Keratinocyte (primary cell): ENCODE measurements at regions not wholly inside any gene's neighbourhood (a gene's known extent, or its start where the extent isn't known, plus 50 kb on each side); places are given as distances from the start of the nearest gene placed in this dataset.

ENCODE experiments used
- EZH2 ChIP-seq: IDR thresholded peaks from one replicate; pipeline ENCODE4 v1.6.1; 2012; ENCODE audit warnings: inconsistent platforms, mild to moderate bottlenecking, low read length, moderate library complexity
- TF ChIP-seq, protein P1 (sequence below), 3 experiments: IDR thresholded peaks in 1 of 3; conservative IDR thresholded peaks in 1 of 3; optimal IDR thresholded peaks in 1 of 3; 2 replicates in 2 of 3; 3 replicates in 1 of 3; pipeline versions ENCODE3 to v1.5.1; 2011; ENCODE audit warnings: low read length in 3 of 3, mild to moderate bottlenecking in 3 of 3, moderate library complexity in 2 of 3, control low read depth in 1 of 3, inconsistent platforms in 1 of 3; ENCODE audit not compliant: insufficient read depth in 2 of 3; ENCODE audit errors: extremely low read depth in 1 of 3

DNA sequence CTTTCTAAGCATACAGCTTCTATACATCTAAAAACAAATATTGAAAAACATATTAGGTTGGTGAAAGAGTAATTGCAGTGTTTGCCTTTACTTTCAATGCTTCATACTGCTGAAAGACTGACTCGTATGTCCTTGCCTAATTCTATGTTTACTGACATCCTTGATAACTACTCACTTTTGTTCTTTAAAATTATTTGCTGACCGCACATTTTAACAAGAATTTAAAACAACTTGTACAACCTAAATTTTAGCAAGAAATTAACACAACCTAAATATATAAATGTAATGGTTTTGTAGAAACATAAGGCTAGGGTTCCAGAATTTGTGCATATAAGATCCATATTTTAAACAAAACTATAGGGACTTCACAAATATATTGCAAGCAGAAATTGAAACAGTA is 640.2 kb upstream of the MMS22L start:
- TF ChIP-seq, protein P1, sequence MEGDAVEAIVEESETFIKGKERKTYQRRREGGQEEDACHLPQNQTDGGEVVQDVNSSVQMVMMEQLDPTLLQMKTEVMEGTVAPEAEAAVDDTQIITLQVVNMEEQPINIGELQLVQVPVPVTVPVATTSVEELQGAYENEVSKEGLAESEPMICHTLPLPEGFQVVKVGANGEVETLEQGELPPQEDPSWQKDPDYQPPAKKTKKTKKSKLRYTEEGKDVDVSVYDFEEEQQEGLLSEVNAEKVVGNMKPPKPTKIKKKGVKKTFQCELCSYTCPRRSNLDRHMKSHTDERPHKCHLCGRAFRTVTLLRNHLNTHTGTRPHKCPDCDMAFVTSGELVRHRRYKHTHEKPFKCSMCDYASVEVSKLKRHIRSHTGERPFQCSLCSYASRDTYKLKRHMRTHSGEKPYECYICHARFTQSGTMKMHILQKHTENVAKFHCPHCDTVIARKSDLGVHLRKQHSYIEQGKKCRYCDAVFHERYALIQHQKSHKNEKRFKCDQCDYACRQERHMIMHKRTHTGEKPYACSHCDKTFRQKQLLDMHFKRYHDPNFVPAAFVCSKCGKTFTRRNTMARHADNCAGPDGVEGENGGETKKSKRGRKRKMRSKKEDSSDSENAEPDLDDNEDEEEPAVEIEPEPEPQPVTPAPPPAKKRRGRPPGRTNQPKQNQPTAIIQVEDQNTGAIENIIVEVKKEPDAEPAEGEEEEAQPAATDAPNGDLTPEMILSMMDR (optimal IDR thresholded peaks at IDR 0.05 in 1 of 3, IDR thresholded peaks at IDR 0.05 in 1 of 3, conservative IDR thresholded peaks at IDR 0.05 in 1 of 3; ENCODE audit: extremely low read depth in 1 of 3, insufficient read depth in 2 of 3, low read length in 3 of 3): no peak
- no peak for TF ChIP-seq EZH2
